Adrenal gland (tissue), 9 donors: ENCODE measurements at regions not wholly inside any gene's neighbourhood (a gene's known extent, or its start where the extent isn't known, plus 50 kb on each side); places are given as distances from the start of the nearest gene placed in this dataset.

ENCODE experiments used
- DNase-seq, 7 donors: peaks; one replicate each; pipeline ENCODE4 v3.0.0-alpha.2; 2019 to 2020
- H3K27ac ChIP-seq, 5 donors: fragments of 200-600 bp; sonication (generic) in 4 of 5; 1 replicate in 3 of 5; 2 replicates in 2 of 5; pipeline versions ENCODE4 v1.5.1 to v1.8.0; 2016 to 2020; ENCODE audit warnings: mild to moderate bottlenecking in 1 of 5
- H3K27me3 ChIP-seq: fragments of 200-600 bp; 2 replicates; pipeline ENCODE4 v1.8.0; 2021
- H3K36me3 ChIP-seq, 2 donors: fragments of 200-600 bp; replicated peaks in 1 of 2; 1 replicate in 1 of 2; 2 replicates in 1 of 2; pipeline versions ENCODE4 v1.5.1 to v1.8.0; 2018 to 2022
- H3K4me1 ChIP-seq, 2 donors: fragments of 200-600 bp; replicated peaks in 1 of 2; 1 replicate in 1 of 2; 2 replicates in 1 of 2; pipeline versions ENCODE4 v1.5.1 to v1.8.0; 2018 to 2021
- H3K4me3 ChIP-seq, 4 donors: fragments of 200-600 bp; sonication (generic) in 3 of 4; one replicate each; pipeline ENCODE4 v1.5.1; 2016 to 2018
- H3K9me3 ChIP-seq, 3 donors: fragments of 200-600 bp; sonication (generic) in 1 of 3; replicated peaks in 1 of 3; 1 replicate in 2 of 3; 2 replicates in 1 of 3; pipeline versions ENCODE4 v1.5.1 to v1.8.0; 2016 to 2021
- CTCF ChIP-seq, 6 experiments: fragments of 450-650 bp in 4 of 6; fragments of 200-600 bp in 2 of 6; sonication (generic) in 1 of 6; IDR thresholded peaks; 1 replicate in 5 of 6; 2 replicates in 1 of 6; pipeline versions ENCODE4 v1.5.1 to v1.8.0; 2016 to 2021; ENCODE audit warnings: antibody characterized with exemption in 6 of 6, mild to moderate bottlenecking in 2 of 6, moderate library complexity in 1 of 6
- POLR2A ChIP-seq, 2 donors: fragments of 450-650 bp; IDR thresholded peaks; one replicate each; pipeline ENCODE4 v1.6.1; 2017; ENCODE audit warnings: antibody characterized with exemption in 2 of 2, mild to moderate bottlenecking in 2 of 2, moderate library complexity in 1 of 2
- WGBS, 4 donors: extraction: QIAGEN DNeasy Blood & Tissue Kit in 2 of 4; methylation state at CpG; one replicate each; pipeline versions ENCODE4 v1.1.5 to v1.1.7; 2013 to 2017; 5-methylcytosine and 5-hydroxymethylcytosine counted together
- intact Hi-C, 2 donors: fragments of 100-400 bp; cut with DNase I; formaldehyde crosslinking; loops; one replicate each; pipeline versions ENCODE4 v1.14.1 to v1.15.0; 2022 to 2023
- donor health status: healthy with polysubstance abuse.
- donor health status: Bipolar disorder and iron deficiency.
- donor health status: DM: yes; HTN: yes; CAD: no.
- donor health status: DM: no; HTN: no; CAD: no.
- donor health status: DM: no; HTN: no; CAD: no.

DNA sequence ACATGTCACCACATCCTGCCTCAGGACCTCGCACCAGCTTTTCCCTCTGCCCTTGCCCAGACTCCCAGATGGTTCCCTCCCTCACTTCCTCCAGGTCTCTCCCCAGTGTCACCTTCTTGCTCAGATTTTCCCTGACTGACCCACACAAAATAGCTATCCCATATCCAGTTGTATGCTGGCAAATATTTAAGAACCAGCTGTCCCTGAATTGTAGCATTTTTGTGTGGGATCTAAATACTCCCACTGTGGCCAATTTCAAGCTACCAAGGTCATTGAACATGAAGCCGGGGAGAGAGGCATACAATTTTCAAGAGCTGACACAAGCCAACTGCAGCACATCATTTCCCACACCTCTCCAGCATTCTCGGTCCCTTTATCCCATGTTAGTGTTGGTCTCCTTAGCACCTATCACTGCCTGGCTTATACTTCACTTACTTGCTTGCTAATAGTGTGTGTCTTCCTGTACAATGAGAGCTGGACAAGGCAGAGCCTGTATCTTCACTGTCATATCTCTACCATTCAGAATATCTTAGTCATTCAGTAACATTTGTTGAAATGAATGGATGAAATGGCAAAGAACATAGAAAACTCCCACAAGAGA, 101.3 kb upstream of the CTNNB1 start:
- TF ChIP-seq CTCF (IDR thresholded peaks at IDR 0.05) = no peak
- no peak for TF ChIP-seq POLR2A (IDR thresholded peaks at IDR 0.05)
- H3K4me1 ChIP-seq = no peaks in the 10 kb centered on the region
- no peak overlapping the region for H3K27ac ChIP-seq
- no peaks in the 10 kb centered on the region for H3K27me3 ChIP-seq
- H3K4me3 ChIP-seq = no peak overlapping the region
- H3K36me3 ChIP-seq = no peaks in the 10 kb centered on the region
- intact Hi-C loops = no loop called here
- H3K9me3 ChIP-seq = no peaks in the 10 kb centered on the region
- no peak for DNase-seq
- WGBS, 4 donors = 84 to 90% (median 89%) methylated on average over 3 of the region's 3 CpGs

GRCh38 chr3:41101231-41101630, 98.1 kb upstream of the CTNNB1 start:
- WGBS, 4 donors = 90 to 100% (median 95%) methylated on average over 1 of the region's 1 CpG
- no peaks in the 10 kb centered on the region for H3K4me1 ChIP-seq
- H3K27ac ChIP-seq = no peak overlapping the region
- H3K4me3 ChIP-seq = no peak overlapping the region
- intact Hi-C loops = no loop called here
- no peaks in the 10 kb centered on the region for H3K36me3 ChIP-seq
- no peaks in the 10 kb centered on the region for H3K9me3 ChIP-seq
- no peak for TF ChIP-seq CTCF (IDR thresholded peaks at IDR 0.05)
- no peak for TF ChIP-seq POLR2A (IDR thresholded peaks at IDR 0.05)
- no peaks in the 10 kb centered on the region for H3K27me3 ChIP-seq
- no peak for DNase-seq

- no peaks in the 10 kb centered on the region for H3K9me3 ChIP-seq
- intact Hi-C loops = no loop called here
- no peak for TF ChIP-seq CTCF (IDR thresholded peaks at IDR 0.05)
- TF ChIP-seq POLR2A (IDR thresholded peaks at IDR 0.05) = no peak
- no peak for DNase-seq
- H3K4me1 ChIP-seq = no peaks in the 10 kb centered on the region
- 85 to 89% (median 86%) methylated on average over 5 of the region's 5 CpGs for WGBS, 4 donors
- no peaks in the 10 kb centered on the region for H3K27me3 ChIP-seq
- H3K4me3 ChIP-seq = no peak overlapping the region
- no peaks in the 10 kb centered on the region for H3K36me3 ChIP-seq
- H3K27ac ChIP-seq = no peak overlapping the region
Observed at GRCh38 chr3:41102053-41102556, 97.2 kb upstream of the CTNNB1 start.

DNA sequence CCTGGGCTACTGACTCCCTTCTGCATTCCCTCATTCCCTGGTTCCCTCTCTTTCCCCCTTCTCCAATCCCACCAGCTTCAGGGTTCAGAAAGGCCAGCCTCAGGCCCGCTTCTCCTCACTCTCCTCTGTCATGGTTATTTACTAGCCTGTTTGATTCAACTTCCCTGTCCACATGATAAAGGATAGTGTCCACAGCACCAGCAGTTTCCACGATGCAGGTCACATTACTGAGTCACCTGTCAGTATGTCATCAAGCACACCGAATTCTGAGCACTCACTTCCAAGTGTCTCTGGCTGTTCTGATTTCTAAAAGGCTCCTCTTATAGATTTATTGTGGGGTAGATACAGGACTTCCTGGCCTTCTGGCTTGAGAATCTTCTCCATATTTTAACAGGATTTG, 96.6 kb upstream of the CTNNB1 start:
- H3K4me1 ChIP-seq = no peaks in the 10 kb centered on the region
- no peak overlapping the region for H3K27ac ChIP-seq
- intact Hi-C loops = no loop called here
- no peaks in the 10 kb centered on the region for H3K9me3 ChIP-seq
- no peak overlapping the region for H3K4me3 ChIP-seq
- 65 to 79% (median 71%) methylated on average over 3 of the region's 3 CpGs for whole genome bisulfite sequencing, 4 donors
- TF ChIP-seq POLR2A (IDR thresholded peaks at IDR 0.05) (no peak), CTCF (IDR thresholded peaks at IDR 0.05) (no peak)
- H3K36me3 ChIP-seq = no peaks in the 10 kb centered on the region
- DNase-seq = no peak
- H3K27me3 ChIP-seq = no peaks in the 10 kb centered on the region
